GM18498 (cell line): ENCODE measurements at regions not wholly inside any gene's neighbourhood (a gene's known extent, or its start where the extent isn't known, plus 50 kb on each side); places are given as distances from the start of the nearest gene placed in this dataset.

ENCODE experiments used
- ATAC-seq: cut with Tn5 transposase; IDR thresholded peaks from one replicate; pipeline ENCODE4 v1.9.1; 2021; ENCODE audit warnings: mild to moderate bottlenecking, moderate library complexity; ENCODE audit not compliant: unreplicated experiment

- no peak for ATAC-seq
Observed at GRCh38 chr13:28548468-28548867, 53.5 kb upstream of the FLT1 start.

- ATAC-seq = no peak
Observed at GRCh38 chr13:28545583-28546333, 50.8 kb upstream of the FLT1 start.
